ENCODE measurements at regions not wholly inside any gene's neighbourhood (a gene's known extent, or its start where the extent isn't known, plus 50 kb on each side); places are given as distances from the start of the nearest gene placed in this dataset.

DNA sequence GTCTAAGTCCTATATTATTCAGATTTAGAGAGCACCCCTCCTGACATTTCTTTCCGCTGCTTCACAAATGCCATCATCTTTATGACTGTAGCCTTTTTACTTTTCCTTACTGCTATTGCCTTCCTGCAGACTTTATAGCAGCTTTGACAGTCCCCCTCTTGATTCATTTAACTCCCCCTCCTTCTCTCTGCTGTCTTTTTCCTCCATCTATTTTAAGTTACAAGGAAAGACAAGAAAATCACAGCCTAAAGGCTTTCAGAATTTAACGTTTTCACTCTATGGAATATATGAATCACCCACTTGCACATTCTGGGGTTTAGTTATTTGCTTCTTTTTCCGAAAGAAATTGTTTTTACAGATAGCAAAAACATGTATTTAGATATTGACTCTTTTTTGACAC lies 183.4 kb upstream of the SETBP1 start:
- TF ChIP-seq, protein P1, sequence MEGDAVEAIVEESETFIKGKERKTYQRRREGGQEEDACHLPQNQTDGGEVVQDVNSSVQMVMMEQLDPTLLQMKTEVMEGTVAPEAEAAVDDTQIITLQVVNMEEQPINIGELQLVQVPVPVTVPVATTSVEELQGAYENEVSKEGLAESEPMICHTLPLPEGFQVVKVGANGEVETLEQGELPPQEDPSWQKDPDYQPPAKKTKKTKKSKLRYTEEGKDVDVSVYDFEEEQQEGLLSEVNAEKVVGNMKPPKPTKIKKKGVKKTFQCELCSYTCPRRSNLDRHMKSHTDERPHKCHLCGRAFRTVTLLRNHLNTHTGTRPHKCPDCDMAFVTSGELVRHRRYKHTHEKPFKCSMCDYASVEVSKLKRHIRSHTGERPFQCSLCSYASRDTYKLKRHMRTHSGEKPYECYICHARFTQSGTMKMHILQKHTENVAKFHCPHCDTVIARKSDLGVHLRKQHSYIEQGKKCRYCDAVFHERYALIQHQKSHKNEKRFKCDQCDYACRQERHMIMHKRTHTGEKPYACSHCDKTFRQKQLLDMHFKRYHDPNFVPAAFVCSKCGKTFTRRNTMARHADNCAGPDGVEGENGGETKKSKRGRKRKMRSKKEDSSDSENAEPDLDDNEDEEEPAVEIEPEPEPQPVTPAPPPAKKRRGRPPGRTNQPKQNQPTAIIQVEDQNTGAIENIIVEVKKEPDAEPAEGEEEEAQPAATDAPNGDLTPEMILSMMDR (IDR thresholded peaks at IDR 0.05) = no peak
- DNase-seq (ENCODE audit: low spot score) (no peak), ATAC-seq (ENCODE audit: low FRiP score) (no peak)

DNA sequence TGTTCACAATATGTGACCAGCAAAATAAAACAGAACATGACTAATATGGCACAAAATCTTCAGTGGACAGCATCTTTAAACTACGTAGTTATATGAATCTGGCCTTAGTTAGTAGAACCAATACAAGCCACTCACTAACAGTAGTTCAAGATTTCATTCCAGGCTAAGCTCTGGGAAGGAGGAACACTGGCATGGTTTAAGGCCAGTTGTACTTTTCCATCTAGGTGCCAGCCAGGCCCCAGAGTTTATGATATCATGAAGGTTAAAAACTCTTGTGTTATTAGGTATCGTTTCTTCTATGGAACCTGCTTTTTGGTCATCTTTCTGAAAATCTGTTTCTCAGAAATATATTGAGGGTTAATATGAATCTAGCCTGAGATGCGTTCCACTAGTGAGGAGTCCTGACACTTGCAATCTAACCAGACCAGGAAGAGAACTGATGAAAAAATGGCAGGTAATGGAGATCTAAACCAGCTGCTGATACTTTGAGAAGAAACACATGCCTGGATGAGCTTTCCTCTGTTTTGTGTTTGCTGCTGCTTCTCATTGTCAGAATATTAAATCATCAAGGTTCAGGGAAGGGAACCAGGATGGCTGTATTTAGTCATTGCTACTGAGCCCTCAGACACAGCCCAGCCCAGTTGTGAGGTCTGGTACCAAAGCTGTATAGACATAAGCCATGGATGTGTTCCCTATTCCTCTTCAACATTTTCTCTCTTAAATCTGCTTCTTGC lies 182.8 kb upstream of the SETBP1 start:
- no peak for DNase-seq (ENCODE audit: low spot score)
- no peak for ATAC-seq (ENCODE audit: low FRiP score)
- TF ChIP-seq, protein P1 (IDR thresholded peaks at IDR 0.05) = no peak

DNA sequence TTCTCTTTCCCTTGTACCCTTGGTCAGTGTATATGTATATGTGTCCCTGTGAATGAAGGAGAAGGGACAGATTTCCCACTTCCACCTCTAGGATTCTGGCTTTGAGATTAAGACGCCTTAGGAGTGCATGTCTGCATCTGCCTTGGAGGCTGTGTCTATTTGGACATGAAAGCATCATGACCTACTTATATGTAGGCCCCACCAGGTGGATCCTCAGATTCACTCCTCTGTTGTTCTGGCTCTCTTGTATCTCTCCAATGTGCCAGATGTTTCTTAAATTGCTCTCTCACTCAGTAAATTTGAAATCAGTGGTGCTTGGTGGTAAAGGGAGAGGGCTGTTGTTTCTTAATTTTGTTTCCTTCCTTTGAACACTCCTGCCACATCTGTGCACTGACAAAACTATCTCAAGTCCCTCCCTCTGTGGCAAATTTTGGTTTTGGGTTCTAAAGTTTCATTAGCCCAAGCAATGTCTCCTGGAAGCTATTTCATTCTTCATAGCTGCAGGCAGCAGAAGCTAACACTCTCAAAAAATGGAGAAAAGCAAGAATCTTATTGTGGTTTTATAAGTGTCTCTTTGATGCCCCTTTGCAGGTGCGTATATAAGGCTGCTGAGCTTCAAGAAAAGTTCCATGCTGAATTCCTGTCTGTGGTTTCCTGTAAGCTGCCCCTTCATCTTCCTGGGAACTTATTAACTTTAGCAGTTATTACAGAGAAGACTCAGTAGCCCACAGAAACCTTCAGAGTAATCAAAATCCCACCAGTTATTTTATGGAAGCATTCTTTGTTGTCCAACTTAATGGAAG lies 179.7 kb upstream of the SETBP1 start:
- TF ChIP-seq, protein P1 (IDR thresholded peaks at IDR 0.05) = no peak
- DNase-seq (ENCODE audit: low spot score) = no peak
- no peak for ATAC-seq (ENCODE audit: low FRiP score)

DNA sequence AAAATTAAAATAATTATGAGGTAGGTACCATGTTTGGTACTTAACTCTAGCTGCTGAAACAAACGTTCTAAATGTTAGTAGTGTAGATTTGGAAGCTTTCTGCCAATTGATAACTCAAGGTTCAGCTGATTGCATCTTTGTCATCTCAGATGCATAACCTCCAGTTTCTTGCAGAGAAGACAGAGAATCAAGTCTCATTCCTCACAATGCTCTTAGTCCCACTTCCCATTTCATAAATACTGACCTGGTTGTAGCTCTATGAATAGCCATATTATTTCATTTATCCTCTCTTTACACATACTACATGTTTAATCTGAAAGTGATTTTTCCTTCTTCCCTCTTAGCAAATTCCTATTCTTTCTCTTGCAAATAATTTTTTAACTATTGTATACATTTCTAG lies 178.5 kb upstream of the SETBP1 start:
- DNase-seq (ENCODE audit: low spot score) (no peak), ATAC-seq (ENCODE audit: low FRiP score) (no peak)
- TF ChIP-seq, protein P1 (IDR thresholded peaks at IDR 0.05) = no peak

DNA sequence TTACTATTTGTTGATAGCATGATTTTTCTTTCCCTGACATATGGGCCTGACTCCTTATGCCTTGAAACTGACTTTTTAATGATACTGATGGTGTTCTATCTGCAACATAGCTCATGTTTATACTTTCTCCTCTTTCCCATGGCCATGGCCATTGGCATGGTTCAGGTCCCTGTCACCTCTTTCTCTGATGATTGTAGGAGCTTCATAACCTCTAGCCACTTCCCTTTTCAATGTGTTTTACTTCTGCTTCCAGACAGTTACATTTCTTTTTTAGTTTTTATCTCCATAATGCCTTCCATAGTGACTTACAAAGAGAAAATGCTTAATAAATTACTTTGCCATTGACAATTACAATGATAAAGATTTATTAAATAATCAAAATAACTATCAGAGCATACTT lies 177.9 kb upstream of the SETBP1 start:
- TF ChIP-seq, protein P1 (IDR thresholded peaks at IDR 0.05) = no peak
- DNase-seq (ENCODE audit: low spot score) = no peak
- ATAC-seq (ENCODE audit: low FRiP score) = no peak

DNA sequence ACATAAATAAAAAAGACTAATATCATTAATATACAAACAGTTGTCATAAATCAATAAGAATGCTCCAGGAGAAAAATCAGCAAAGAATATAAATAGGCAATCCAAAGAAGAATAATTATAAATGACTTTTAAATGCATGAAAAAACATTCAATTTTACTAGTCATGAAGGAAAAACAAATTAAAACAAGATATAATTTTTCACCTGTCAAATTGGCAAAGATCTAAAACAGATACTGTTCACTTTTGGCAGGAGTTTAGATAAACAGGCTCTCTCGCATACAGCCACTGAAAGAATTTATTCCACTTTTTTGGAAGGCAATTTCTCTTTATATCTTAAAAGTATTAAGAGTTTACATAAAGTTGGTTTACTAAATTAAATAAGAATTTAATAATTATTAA lies 176.8 kb upstream of the SETBP1 start:
- TF ChIP-seq, protein P1 (IDR thresholded peaks at IDR 0.05) = no peak
- DNase-seq (ENCODE audit: low spot score) (no peak), ATAC-seq (ENCODE audit: low FRiP score) (no peak)

Data from omental fat pad (tissue), 3 donors.